Activated B cell treated with CpG ODN at 0.5 μM for 24 hours (primary cell): ENCODE measurements at regions not wholly inside any gene's neighbourhood (a gene's known extent, or its start where the extent isn't known, plus 50 kb on each side); places are given as distances from the start of the nearest gene placed in this dataset.

Experiments
- ATAC-seq: fragments of 200-7000 bp; cut with Tn5 transposase; one replicate; pipeline ENCODE4 v1.10.0; 2021; ENCODE audit warnings: low read depth, mild to moderate bottlenecking, moderate library complexity
- CTCF ChIA-PET: fragments of 350-600 bp; sonication (Branson Sonifier 250); formaldehyde crosslinking; loops from one replicate; lab custom pipeline; 2021; ENCODE audit warnings: antibody characterized with exemption; lab: Charles Lee
- POLR2A ChIA-PET: fragments of 350-600 bp; sonication (Branson Sonifier 250); formaldehyde crosslinking; loops from one replicate; lab custom pipeline; 2021; ENCODE audit warnings: antibody characterized with exemption; lab: Charles Lee
- DNase-seq: peaks from one replicate; pipeline ENCODE4 v3.0.0; 2022
- H3K27ac Mint-ChIP-seq: one replicate; pipeline ENCODE4 v1.8.0; 2020; ENCODE audit warnings: mixed read lengths
- H3K27me3 Mint-ChIP-seq: one replicate; pipeline ENCODE4 v1.8.0; 2021; ENCODE audit warnings: mixed read lengths
- H3K36me3 Mint-ChIP-seq: one replicate; pipeline ENCODE4 v1.8.0; 2021; ENCODE audit warnings: low read depth, mixed read lengths
- H3K4me1 Mint-ChIP-seq: one replicate; pipeline ENCODE4 v1.8.0; 2021; ENCODE audit warnings: mixed read lengths
- H3K4me3 Mint-ChIP-seq: one replicate; pipeline ENCODE4 v1.8.0; 2020; ENCODE audit warnings: mild to moderate bottlenecking, mixed read lengths
- H3K9me3 Mint-ChIP-seq: one replicate; pipeline ENCODE4 v1.8.0; 2020; ENCODE audit warnings: mixed read lengths
- intact Hi-C: fragments of 100-400 bp; cut with micrococcal nuclease; formaldehyde crosslinking; loops from one replicate; pipeline ENCODE4 v1.15.1; 2024
- TF ChIP-seq, protein P1 (sequence below): fragments of 200-600 bp; IDR thresholded peaks from one replicate; pipeline ENCODE4 v1.8.0; 2022; ENCODE audit warnings: antibody characterized with exemption, mild to moderate bottlenecking

DNA sequence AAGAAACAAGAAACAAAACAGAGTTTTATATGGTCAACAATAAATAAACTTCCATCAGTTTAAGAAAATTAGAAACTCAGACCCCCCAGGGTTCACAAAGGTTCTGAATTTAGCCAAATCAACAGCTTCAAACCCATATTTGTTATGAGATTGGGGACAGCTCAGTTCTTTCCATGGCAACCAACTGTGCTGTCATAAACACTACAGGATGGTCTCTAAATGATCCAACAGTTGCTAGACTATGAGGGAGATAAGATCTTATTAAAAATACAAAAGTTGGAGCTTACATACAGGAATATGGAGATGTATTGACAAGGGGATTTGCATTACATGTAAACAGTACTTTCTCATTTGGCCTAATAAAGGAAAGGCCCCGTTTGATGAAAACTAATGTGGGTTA lies 154.6 kb upstream of the CTAGE1 start:
- ATAC-seq: no peak
- Mint-ChIP-seq H3K27me3 (no peaks in the 10 kb centered on the region), H3K36me3 (no peaks in the 10 kb centered on the region), H3K4me1 (no peaks in the 10 kb centered on the region), H3K27ac (no peak overlapping the region), H3K4me3 (no peak overlapping the region), H3K9me3 (no peaks in the 10 kb centered on the region)
- CTCF ChIA-PET: no interaction called here
- TF ChIP-seq, protein P1, sequence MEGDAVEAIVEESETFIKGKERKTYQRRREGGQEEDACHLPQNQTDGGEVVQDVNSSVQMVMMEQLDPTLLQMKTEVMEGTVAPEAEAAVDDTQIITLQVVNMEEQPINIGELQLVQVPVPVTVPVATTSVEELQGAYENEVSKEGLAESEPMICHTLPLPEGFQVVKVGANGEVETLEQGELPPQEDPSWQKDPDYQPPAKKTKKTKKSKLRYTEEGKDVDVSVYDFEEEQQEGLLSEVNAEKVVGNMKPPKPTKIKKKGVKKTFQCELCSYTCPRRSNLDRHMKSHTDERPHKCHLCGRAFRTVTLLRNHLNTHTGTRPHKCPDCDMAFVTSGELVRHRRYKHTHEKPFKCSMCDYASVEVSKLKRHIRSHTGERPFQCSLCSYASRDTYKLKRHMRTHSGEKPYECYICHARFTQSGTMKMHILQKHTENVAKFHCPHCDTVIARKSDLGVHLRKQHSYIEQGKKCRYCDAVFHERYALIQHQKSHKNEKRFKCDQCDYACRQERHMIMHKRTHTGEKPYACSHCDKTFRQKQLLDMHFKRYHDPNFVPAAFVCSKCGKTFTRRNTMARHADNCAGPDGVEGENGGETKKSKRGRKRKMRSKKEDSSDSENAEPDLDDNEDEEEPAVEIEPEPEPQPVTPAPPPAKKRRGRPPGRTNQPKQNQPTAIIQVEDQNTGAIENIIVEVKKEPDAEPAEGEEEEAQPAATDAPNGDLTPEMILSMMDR: no peak
- intact Hi-C loops: no loop called here
- POLR2A ChIA-PET: no interaction called here
- DNase-seq: no peak

DNA sequence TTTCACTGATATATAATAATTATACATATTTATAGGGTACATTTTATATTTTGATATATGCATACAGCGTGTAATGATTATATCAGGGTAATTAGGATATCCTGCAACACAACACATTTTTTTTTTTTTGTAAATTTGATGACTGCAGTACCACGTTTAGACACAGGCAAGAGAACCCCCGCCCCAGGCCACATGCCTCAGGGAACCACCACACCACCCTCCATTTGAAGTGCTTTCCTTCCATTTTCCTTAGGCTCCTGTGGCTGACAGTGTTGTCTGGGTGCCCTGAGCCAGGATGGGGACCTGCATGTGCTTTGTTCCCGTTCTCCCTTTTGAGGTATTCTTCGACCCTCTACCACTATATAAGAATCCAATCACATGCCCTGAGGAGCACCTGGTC lies 161.6 kb upstream of the CTAGE1 start:
- peaks cover 2% of the 10 kb centered on the region for H3K27me3 Mint-ChIP-seq
- ChIA-PET POLR2A (no interaction called here), CTCF (no interaction called here)
- ATAC-seq (no peak), DNase-seq (no peak)
- intact Hi-C loops: no loop called here
- no peaks in the 10 kb centered on the region for H3K4me1 Mint-ChIP-seq
- H3K27ac Mint-ChIP-seq: no peak overlapping the region
- peaks cover 4% of the 10 kb centered on the region for H3K9me3 Mint-ChIP-seq
- H3K4me3 Mint-ChIP-seq: no peak overlapping the region
- TF ChIP-seq, protein P1: no peak
- no peaks in the 10 kb centered on the region for H3K36me3 Mint-ChIP-seq

DNA sequence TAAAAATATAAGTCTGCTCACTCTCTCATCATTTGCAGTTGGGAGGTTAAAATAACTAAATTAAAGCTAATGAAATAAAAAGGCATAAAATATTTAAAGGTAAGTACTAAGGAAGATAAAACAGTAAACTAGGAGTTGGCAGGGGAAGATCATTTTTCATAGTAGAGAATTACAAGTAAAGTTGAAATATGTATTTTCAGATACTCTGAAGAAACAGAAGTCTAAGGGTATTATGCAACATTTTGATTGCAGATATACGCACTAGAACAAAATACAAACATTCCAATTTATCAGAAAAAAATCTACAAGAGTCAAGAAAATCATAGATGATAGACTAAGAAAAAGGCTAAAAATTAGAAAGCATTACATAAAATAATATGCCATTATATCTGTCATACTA lies 167.6 kb upstream of the CTAGE1 start:
- TF ChIP-seq, protein P1: no peak
- intact Hi-C loops: no loop called here
- ChIA-PET POLR2A (no interaction called here), CTCF (no interaction called here)
- no peak overlapping the region for H3K4me3 Mint-ChIP-seq
- H3K9me3 Mint-ChIP-seq: peaks cover 2% of the 10 kb centered on the region
- H3K36me3 Mint-ChIP-seq: no peaks in the 10 kb centered on the region
- no peak for ATAC-seq
- H3K27ac Mint-ChIP-seq: no peak overlapping the region
- DNase-seq: no peak
- H3K4me1 Mint-ChIP-seq: no peaks in the 10 kb centered on the region
- H3K27me3 Mint-ChIP-seq: peaks cover 2% of the 10 kb centered on the region

DNA sequence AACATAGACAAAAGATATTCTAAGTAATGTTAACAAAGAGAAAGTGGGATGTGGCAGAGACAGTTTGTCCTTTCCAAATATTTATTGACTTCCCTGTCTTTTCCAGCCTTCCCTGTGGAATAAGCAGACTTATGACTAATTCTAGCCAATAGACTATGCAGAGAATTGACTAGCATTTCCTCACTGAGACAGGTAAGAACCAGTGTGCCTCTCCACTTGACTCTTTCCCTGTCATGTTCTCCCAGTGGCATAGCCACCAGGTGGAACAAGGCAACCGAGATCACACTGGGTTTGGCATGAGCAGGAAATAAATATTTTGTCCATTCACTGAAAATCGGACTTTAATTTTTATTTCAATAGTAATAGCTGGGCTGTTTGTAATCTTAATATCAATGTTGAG lies 168.1 kb upstream of the CTAGE1 start:
- H3K27ac Mint-ChIP-seq: no peak overlapping the region
- no peak overlapping the region for H3K4me3 Mint-ChIP-seq
- ChIA-PET CTCF (no interaction called here), POLR2A (no interaction called here)
- H3K9me3 Mint-ChIP-seq: peaks cover 4% of the 10 kb centered on the region
- TF ChIP-seq, protein P1: no peak
- H3K36me3 Mint-ChIP-seq: no peaks in the 10 kb centered on the region
- ATAC-seq: no peak
- H3K4me1 Mint-ChIP-seq: no peaks in the 10 kb centered on the region
- intact Hi-C loops: no loop called here
- no peak for DNase-seq
- peaks cover 2% of the 10 kb centered on the region for H3K27me3 Mint-ChIP-seq

DNA sequence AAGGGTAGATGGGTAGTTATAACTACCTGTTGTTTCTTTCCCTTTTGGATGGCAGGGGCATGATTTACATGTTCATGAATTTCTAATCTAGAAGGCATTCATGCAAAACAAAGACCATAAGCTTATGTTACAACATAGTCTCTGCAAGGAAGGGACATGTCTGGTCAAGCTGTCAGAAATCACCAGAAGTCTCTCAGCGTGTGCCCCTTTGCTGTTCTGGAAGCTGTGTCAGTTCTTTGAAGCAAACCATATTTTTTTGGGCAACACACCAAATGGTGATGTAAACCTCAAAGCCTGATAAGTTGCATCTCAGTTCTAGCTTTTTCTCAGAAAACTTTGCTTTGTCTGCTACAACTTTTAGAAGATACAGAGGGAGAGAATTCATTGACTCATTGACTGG lies 173.5 kb upstream of the CTAGE1 start:
- TF ChIP-seq, protein P1: no peak
- Mint-ChIP-seq H3K36me3 (no peaks in the 10 kb centered on the region), H3K27ac (no peak overlapping the region), H3K4me3 (no peak overlapping the region), H3K4me1 (no peaks in the 10 kb centered on the region), H3K9me3 (peaks cover 4% of the 10 kb centered on the region), H3K27me3 (no peaks in the 10 kb centered on the region)
- ATAC-seq (no peak), DNase-seq (no peak)
- ChIA-PET CTCF (no interaction called here), POLR2A (no interaction called here)
- intact Hi-C loops: no loop called here
